ENCODE measurements at regions not wholly inside any gene's neighbourhood (a gene's known extent, or its start where the extent isn't known, plus 50 kb on each side); places are given as distances from the start of the nearest gene placed in this dataset.

DNA sequence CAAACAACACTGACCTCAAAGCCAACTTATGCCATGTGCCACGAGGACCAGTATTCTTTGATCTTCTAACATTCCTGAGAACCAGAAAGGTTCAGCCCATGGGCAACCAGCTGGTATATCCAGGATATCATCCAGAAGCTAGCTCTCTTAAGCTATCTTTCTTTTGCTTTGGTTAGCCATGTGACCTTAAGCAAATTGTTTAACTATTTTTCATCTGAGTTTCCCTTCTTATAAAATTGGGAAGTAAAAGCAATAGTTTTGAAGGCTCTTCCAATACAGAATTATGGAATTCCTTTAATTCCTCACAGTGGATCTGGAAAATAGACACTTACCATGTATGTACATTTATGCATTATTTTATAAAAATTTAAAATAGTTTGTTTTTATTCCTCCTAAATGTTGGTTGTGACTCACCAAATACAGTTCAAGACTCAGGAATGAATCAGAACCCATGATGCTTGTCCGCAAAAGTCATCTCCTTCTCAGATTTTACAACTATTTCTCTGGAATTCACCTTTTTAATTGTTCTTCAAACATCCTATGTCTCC is 435.7 kb downstream of the ZEB2 start:
- H3K27ac Mint-ChIP-seq (ENCODE audit: unreplicated experiment): no peak overlapping the region
- H3K4me3 Mint-ChIP-seq (ENCODE audit: unreplicated experiment): no peak overlapping the region
- H3K9me3 Mint-ChIP-seq (ENCODE audit: unreplicated experiment): no peaks in the 10 kb centered on the region
- H3K27me3 Mint-ChIP-seq (ENCODE audit: unreplicated experiment): no peaks in the 10 kb centered on the region
- DNase-seq (ENCODE audit: low spot score): no peak
- peaks cover 4% of the 10 kb centered on the region for H3K36me3 Mint-ChIP-seq (ENCODE audit: low read depth, unreplicated experiment)
- peaks cover 7% of the 10 kb centered on the region for H3K4me1 Mint-ChIP-seq (ENCODE audit: unreplicated experiment)
- TF ChIP-seq, protein P1, sequence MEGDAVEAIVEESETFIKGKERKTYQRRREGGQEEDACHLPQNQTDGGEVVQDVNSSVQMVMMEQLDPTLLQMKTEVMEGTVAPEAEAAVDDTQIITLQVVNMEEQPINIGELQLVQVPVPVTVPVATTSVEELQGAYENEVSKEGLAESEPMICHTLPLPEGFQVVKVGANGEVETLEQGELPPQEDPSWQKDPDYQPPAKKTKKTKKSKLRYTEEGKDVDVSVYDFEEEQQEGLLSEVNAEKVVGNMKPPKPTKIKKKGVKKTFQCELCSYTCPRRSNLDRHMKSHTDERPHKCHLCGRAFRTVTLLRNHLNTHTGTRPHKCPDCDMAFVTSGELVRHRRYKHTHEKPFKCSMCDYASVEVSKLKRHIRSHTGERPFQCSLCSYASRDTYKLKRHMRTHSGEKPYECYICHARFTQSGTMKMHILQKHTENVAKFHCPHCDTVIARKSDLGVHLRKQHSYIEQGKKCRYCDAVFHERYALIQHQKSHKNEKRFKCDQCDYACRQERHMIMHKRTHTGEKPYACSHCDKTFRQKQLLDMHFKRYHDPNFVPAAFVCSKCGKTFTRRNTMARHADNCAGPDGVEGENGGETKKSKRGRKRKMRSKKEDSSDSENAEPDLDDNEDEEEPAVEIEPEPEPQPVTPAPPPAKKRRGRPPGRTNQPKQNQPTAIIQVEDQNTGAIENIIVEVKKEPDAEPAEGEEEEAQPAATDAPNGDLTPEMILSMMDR (IDR thresholded peaks at IDR 0.05; ENCODE audit: unreplicated experiment): no peak

DNA sequence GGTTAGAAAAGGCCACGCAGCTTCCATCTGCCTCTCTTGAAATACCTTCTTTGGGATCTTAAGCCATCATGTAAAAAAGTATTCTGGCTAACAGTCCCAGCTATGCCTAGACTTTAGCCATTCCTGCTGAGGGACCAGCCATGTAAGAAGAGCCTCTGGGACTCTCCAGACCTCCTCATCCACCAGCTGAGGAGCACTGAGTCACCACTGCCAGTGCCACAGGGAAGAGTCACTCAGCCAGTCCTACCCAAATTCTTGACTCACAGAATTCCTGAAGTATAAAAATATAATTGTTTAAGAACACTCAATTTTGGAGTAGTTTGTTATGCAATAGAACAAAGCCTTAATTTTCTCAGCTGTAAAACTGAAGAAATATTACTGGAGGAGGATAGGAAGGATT is 436.7 kb downstream of the ZEB2 start:
- Mint-ChIP-seq H3K36me3 (ENCODE audit: low read depth, unreplicated experiment) (peaks cover 4% of the 10 kb centered on the region), H3K4me1 (ENCODE audit: unreplicated experiment) (peaks cover 7% of the 10 kb centered on the region), H3K27ac (ENCODE audit: unreplicated experiment) (no peak overlapping the region), H3K27me3 (ENCODE audit: unreplicated experiment) (no peaks in the 10 kb centered on the region), H3K9me3 (ENCODE audit: unreplicated experiment) (no peaks in the 10 kb centered on the region), H3K4me3 (ENCODE audit: unreplicated experiment) (no peak overlapping the region)
- TF ChIP-seq, protein P1 (IDR thresholded peaks at IDR 0.05; ENCODE audit: unreplicated experiment): no peak
- DNase-seq (ENCODE audit: low spot score): no peak

DNA sequence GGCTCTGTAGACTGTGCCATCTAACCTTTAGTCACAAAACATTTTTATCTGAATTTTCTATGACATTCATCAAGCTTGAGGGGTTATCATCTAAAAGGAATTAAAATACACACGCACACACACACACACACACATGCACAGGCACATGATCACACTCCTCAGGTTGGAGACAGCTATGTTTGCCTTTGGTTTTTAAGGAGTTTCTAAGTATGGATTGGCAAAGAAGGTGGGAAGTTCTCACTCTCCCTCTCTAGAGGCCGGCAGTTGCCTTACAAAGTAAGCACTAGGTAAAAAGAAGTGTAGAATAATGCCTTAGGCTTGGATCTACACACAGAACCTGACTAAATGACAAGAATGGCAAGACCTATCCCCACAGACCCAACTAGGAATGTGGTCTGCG is 437.1 kb downstream of the ZEB2 start:
- Mint-ChIP-seq H3K36me3 (ENCODE audit: low read depth, unreplicated experiment) (peaks cover 4% of the 10 kb centered on the region), H3K4me3 (ENCODE audit: unreplicated experiment) (no peak overlapping the region), H3K4me1 (ENCODE audit: unreplicated experiment) (peaks cover 7% of the 10 kb centered on the region), H3K9me3 (ENCODE audit: unreplicated experiment) (no peaks in the 10 kb centered on the region), H3K27me3 (ENCODE audit: unreplicated experiment) (no peaks in the 10 kb centered on the region), H3K27ac (ENCODE audit: unreplicated experiment) (no peak overlapping the region)
- TF ChIP-seq, protein P1 (IDR thresholded peaks at IDR 0.05; ENCODE audit: unreplicated experiment): no peak
- DNase-seq (ENCODE audit: low spot score): no peak

DNA sequence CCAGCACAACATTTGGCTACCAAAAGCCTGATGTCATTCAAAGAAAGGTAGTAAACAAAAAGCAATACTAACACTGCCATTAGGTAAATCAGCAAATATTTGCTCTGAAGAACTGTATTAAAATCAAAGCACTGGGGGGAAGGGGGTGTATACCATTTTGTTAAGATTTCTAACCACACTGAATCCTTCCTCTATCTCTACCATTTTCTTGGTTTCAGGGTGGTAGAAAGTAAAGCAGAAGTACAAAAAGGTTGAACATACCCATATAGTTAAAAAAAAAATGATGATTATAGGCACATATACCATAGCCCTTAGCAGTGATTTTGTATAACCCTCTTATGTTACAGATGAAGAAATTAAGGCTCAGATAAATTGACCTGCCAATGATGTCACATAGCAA is 437.6 kb downstream of the ZEB2 start:
- TF ChIP-seq, protein P1 (IDR thresholded peaks at IDR 0.05; ENCODE audit: unreplicated experiment): no peak
- peaks cover 4% of the 10 kb centered on the region for H3K36me3 Mint-ChIP-seq (ENCODE audit: low read depth, unreplicated experiment)
- peaks cover 7% of the 10 kb centered on the region for H3K4me1 Mint-ChIP-seq (ENCODE audit: unreplicated experiment)
- H3K27ac Mint-ChIP-seq (ENCODE audit: unreplicated experiment): no peak overlapping the region
- no peaks in the 10 kb centered on the region for H3K27me3 Mint-ChIP-seq (ENCODE audit: unreplicated experiment)
- no peaks in the 10 kb centered on the region for H3K9me3 Mint-ChIP-seq (ENCODE audit: unreplicated experiment)
- no peak for DNase-seq (ENCODE audit: low spot score)
- H3K4me3 Mint-ChIP-seq (ENCODE audit: unreplicated experiment): no peak overlapping the region

DNA sequence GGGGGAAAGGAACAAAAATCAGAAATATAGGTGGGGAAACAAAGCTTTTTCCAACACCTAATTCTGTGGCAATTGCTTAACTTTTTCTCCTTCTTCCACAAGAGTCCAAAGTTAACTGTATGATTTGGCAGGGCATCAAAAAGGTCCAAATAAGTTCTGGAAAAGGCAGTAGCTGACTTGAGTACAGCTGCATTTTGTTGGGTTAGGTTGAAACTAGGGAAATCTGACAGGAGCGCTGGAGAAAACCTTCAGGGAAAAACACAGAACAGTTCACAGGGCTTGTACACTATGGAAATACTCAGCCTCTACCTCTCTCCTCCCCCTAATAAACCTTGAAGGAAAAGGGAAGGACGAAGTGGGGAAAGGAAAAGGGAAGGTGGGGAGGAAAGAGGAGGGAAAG is 438.6 kb downstream of the ZEB2 start:
- H3K4me3 Mint-ChIP-seq (ENCODE audit: unreplicated experiment): no peak overlapping the region
- TF ChIP-seq, protein P1 (IDR thresholded peaks at IDR 0.05; ENCODE audit: unreplicated experiment): no peak
- no peaks in the 10 kb centered on the region for H3K9me3 Mint-ChIP-seq (ENCODE audit: unreplicated experiment)
- DNase-seq (ENCODE audit: low spot score): no peak
- peaks cover 7% of the 10 kb centered on the region for H3K4me1 Mint-ChIP-seq (ENCODE audit: unreplicated experiment)
- no peak overlapping the region for H3K27ac Mint-ChIP-seq (ENCODE audit: unreplicated experiment)
- H3K36me3 Mint-ChIP-seq (ENCODE audit: low read depth, unreplicated experiment): peaks cover 4% of the 10 kb centered on the region
- no peaks in the 10 kb centered on the region for H3K27me3 Mint-ChIP-seq (ENCODE audit: unreplicated experiment)
